ENCODE measurements at regions not wholly inside any gene's neighbourhood (a gene's known extent, or its start where the extent isn't known, plus 50 kb on each side); places are given as distances from the start of the nearest gene placed in this dataset.

- DNase-seq (ENCODE audit: low read depth, low spot score) (no peak), FAIRE-seq (no peak)
- ChIA-PET CTCF (interaction anchor here (1.0 kb wide), 1 partner anchor 114 kb away, joined by 3 read pairs; no protein-coding TSS in a partner anchor), POLR2A (no interaction called here)
- H3K9me3 ChIP-seq (replicated peaks; ENCODE audit: control insufficient read depth, insufficient read depth, low read length), result no peaks in the 10 kb centered on the region
- TF ChIP-seq GATA2 (IDR thresholded peaks at IDR 0.05; ENCODE audit: insufficient read depth, insufficient read length, low read depth, low read length) (no peak), POLR2A (IDR thresholded peaks at IDR 0.05; ENCODE audit: low read depth, low read length) (no peak), POLR2AphosphoS5 (IDR thresholded peaks at IDR 0.05; ENCODE audit: insufficient read depth, low read depth, low read length) (no peak), CTCF (IDR thresholded peaks at IDR 0.05; ENCODE audit: extremely low read depth in 1 of 2, insufficient read depth in 1 of 2, low read depth in 1 of 2, low read length in 2 of 2) (no peak), EZH2 (IDR thresholded peaks at IDR 0.05; ENCODE audit: borderline replicate concordance, low read depth, low read length, severe bottlenecking) (no peak), JUN (IDR thresholded peaks at IDR 0.05; ENCODE audit: borderline replicate concordance, insufficient read depth, insufficient read length, low read depth) (no peak), MYC (IDR thresholded peaks at IDR 0.05; ENCODE audit: low read depth, low read length) (no peak), FOS (IDR thresholded peaks at IDR 0.05; ENCODE audit: borderline replicate concordance, insufficient read depth, low read length) (no peak)
- TF ChIP-seq, protein P1, sequence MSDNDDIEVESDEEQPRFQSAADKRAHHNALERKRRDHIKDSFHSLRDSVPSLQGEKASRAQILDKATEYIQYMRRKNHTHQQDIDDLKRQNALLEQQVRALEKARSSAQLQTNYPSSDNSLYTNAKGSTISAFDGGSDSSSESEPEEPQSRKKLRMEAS (IDR thresholded peaks at IDR 0.05; ENCODE audit: insufficient read depth, insufficient read length), result no peak
- H3K9me1 ChIP-seq (replicated peaks; ENCODE audit: control insufficient read depth, extremely low read depth, insufficient read depth, low read length), result no peaks in the 10 kb centered on the region
- intact Hi-C loops (cut with micrococcal nuclease), result no loop called here
- H3K4me2 ChIP-seq (ENCODE audit: insufficient read depth, low read length), result no peak overlapping the region
- H3K27me3 ChIP-seq (ENCODE audit: control insufficient read depth in 2 of 2, insufficient read depth in 2 of 2, low read length in 2 of 2), result no peaks in the 10 kb centered on the region
- dilution Hi-C loops (cut with MboI; ENCODE audit: extremely low pct_ligation_motif_present, low sequenced_read_pairs), result no loop called here
- no peak overlapping the region for H2AFZ ChIP-seq (ENCODE audit: low read depth, low read length)
- no peaks in the 10 kb centered on the region for H3K36me3 ChIP-seq (ENCODE audit: control insufficient read depth in 2 of 2, extremely low read depth in 1 of 2, insufficient read depth in 2 of 2, low read length in 2 of 2)
- no peaks in the 10 kb centered on the region for H4K20me1 ChIP-seq (replicated peaks; ENCODE audit: control insufficient read depth, extremely low read depth, insufficient read depth, low read length)
- no peaks in the 10 kb centered on the region for H3K4me1 ChIP-seq (ENCODE audit: control insufficient read depth, extremely low read depth, insufficient read depth, low read length)
- H3K79me2 ChIP-seq (ENCODE audit: control insufficient read depth, insufficient read depth, low read length), result no peaks in the 10 kb centered on the region
- H3K4me3 ChIP-seq (replicated peaks in 1 of 3; ENCODE audit: insufficient read depth in 1 of 3, low read depth in 1 of 3, low read length in 3 of 3), result no peak overlapping the region
- H3K27ac ChIP-seq (ENCODE audit: insufficient read depth, low read depth, low read length), result no peak overlapping the region
- BruUV-seq (replicated peaks), result no TSS peak
- no peak overlapping the region for H3K9ac ChIP-seq (replicated peaks; ENCODE audit: extremely low read depth, insufficient read depth, low read length)
Observed at GRCh38 chr14:42111355-42111754, 504.7 kb downstream of the LRFN5 start.

Data from endothelial cell of umbilical vein (primary cell).